Gastrocnemius medialis (tissue), 4 donors: ENCODE measurements at regions not wholly inside any gene's neighbourhood (a gene's known extent, or its start where the extent isn't known, plus 50 kb on each side); places are given as distances from the start of the nearest gene placed in this dataset.

Source experiments
- CTCF ChIP-seq, 5 experiments: fragments of 450-650 bp in 3 of 5; fragments of 200-600 bp in 2 of 5; sonication (generic) in 2 of 5; IDR thresholded peaks in 4 of 5; conservative IDR thresholded peaks in 1 of 5; 1 replicate in 4 of 5; 2 replicates in 1 of 5; pipeline ENCODE4 v1.5.1; 2016 to 2019; ENCODE audit warnings: antibody characterized with exemption in 5 of 5, mild to moderate bottlenecking in 3 of 5, moderate library complexity in 3 of 5
- POLR2A ChIP-seq, 2 donors: fragments of 450-650 bp; IDR thresholded peaks; one replicate each; pipeline ENCODE4 v1.6.1; 2017; ENCODE audit warnings: antibody characterized with exemption in 2 of 2, mild to moderate bottlenecking in 2 of 2, moderate library complexity in 2 of 2

- TF ChIP-seq CTCF (IDR thresholded peaks at IDR 0.05 in 4 of 5, conservative IDR thresholded peaks at IDR 0.05 in 1 of 5) (no peak), POLR2A (IDR thresholded peaks at IDR 0.05) (no peak)
Measured at GRCh38 chr1:38481871-38482826, 377.4 kb downstream of the RRAGC start.
